H1 (cell line): ENCODE measurements at regions not wholly inside any gene's neighbourhood (a gene's known extent, or its start where the extent isn't known, plus 50 kb on each side); places are given as distances from the start of the nearest gene placed in this dataset.

Experiments used
- CHD2 ChIP-seq: IDR thresholded peaks from 2 replicates; pipeline ENCODE4 v1.6.1; 2012; ENCODE audit warnings: low read length, improper control_type of control experiment
- JUND ChIP-seq: IDR thresholded peaks from 2 replicates; pipeline ENCODE4 v1.6.1; 2011; ENCODE audit warnings: mild to moderate bottlenecking, improper control_type of control experiment, low read length
- RFX5 ChIP-seq: IDR thresholded peaks from 2 replicates; pipeline ENCODE4 v1.6.1; 2011; ENCODE audit warnings: low read depth, low read length, improper control_type of control experiment, borderline replicate concordance
- SIX5 ChIP-seq: IDR thresholded peaks from 2 replicates; pipeline ENCODE4 v1.6.1; 2011; ENCODE audit warnings: mild to moderate bottlenecking, low read depth, low read length
- SP2 ChIP-seq: IDR thresholded peaks from 2 replicates; pipeline ENCODE4 v1.6.1; 2012; ENCODE audit warnings: mild to moderate bottlenecking, low read length, inconsistent platforms
- SP4 ChIP-seq: IDR thresholded peaks from 2 replicates; pipeline ENCODE4 v1.6.1; 2012; ENCODE audit warnings: low read length, inconsistent platforms
- TF ChIP-seq, protein P1 (sequence below): fragments of 300-600 bp; sonication (generic); IDR thresholded peaks from 2 replicates; pipeline ENCODE4 v1.7.1; 2012; ENCODE audit warnings: low read length, moderate library complexity, mild to moderate bottlenecking, inconsistent platforms; ENCODE audit not compliant: insufficient replicate concordance
- TF ChIP-seq, protein P2 (sequence below): IDR thresholded peaks from 2 replicates; pipeline ENCODE4 v1.6.1; 2011; ENCODE audit warnings: low read depth, mild to moderate bottlenecking, low read length; ENCODE audit not compliant: insufficient read depth

DNA sequence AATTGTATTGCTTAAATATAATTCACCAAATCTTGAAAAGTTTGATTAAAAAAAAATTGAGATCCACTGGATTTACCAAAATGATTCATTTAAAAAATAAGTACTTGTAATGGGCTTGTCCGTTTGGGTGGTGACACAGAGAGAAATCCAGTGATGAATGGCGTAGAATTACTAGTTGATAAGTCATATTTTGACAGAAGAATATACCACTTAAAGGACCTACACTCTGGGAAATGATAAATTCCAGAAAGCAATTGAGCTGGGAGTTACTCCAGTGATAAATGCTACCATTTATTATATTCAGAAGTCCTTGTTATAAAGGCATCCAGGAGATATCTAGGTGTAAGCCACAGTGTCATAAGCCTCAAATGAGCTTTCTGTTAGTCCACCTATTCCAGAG, 141.8 kb upstream of the CFAP20DC start (continued):
- TF ChIP-seq, protein P1, sequence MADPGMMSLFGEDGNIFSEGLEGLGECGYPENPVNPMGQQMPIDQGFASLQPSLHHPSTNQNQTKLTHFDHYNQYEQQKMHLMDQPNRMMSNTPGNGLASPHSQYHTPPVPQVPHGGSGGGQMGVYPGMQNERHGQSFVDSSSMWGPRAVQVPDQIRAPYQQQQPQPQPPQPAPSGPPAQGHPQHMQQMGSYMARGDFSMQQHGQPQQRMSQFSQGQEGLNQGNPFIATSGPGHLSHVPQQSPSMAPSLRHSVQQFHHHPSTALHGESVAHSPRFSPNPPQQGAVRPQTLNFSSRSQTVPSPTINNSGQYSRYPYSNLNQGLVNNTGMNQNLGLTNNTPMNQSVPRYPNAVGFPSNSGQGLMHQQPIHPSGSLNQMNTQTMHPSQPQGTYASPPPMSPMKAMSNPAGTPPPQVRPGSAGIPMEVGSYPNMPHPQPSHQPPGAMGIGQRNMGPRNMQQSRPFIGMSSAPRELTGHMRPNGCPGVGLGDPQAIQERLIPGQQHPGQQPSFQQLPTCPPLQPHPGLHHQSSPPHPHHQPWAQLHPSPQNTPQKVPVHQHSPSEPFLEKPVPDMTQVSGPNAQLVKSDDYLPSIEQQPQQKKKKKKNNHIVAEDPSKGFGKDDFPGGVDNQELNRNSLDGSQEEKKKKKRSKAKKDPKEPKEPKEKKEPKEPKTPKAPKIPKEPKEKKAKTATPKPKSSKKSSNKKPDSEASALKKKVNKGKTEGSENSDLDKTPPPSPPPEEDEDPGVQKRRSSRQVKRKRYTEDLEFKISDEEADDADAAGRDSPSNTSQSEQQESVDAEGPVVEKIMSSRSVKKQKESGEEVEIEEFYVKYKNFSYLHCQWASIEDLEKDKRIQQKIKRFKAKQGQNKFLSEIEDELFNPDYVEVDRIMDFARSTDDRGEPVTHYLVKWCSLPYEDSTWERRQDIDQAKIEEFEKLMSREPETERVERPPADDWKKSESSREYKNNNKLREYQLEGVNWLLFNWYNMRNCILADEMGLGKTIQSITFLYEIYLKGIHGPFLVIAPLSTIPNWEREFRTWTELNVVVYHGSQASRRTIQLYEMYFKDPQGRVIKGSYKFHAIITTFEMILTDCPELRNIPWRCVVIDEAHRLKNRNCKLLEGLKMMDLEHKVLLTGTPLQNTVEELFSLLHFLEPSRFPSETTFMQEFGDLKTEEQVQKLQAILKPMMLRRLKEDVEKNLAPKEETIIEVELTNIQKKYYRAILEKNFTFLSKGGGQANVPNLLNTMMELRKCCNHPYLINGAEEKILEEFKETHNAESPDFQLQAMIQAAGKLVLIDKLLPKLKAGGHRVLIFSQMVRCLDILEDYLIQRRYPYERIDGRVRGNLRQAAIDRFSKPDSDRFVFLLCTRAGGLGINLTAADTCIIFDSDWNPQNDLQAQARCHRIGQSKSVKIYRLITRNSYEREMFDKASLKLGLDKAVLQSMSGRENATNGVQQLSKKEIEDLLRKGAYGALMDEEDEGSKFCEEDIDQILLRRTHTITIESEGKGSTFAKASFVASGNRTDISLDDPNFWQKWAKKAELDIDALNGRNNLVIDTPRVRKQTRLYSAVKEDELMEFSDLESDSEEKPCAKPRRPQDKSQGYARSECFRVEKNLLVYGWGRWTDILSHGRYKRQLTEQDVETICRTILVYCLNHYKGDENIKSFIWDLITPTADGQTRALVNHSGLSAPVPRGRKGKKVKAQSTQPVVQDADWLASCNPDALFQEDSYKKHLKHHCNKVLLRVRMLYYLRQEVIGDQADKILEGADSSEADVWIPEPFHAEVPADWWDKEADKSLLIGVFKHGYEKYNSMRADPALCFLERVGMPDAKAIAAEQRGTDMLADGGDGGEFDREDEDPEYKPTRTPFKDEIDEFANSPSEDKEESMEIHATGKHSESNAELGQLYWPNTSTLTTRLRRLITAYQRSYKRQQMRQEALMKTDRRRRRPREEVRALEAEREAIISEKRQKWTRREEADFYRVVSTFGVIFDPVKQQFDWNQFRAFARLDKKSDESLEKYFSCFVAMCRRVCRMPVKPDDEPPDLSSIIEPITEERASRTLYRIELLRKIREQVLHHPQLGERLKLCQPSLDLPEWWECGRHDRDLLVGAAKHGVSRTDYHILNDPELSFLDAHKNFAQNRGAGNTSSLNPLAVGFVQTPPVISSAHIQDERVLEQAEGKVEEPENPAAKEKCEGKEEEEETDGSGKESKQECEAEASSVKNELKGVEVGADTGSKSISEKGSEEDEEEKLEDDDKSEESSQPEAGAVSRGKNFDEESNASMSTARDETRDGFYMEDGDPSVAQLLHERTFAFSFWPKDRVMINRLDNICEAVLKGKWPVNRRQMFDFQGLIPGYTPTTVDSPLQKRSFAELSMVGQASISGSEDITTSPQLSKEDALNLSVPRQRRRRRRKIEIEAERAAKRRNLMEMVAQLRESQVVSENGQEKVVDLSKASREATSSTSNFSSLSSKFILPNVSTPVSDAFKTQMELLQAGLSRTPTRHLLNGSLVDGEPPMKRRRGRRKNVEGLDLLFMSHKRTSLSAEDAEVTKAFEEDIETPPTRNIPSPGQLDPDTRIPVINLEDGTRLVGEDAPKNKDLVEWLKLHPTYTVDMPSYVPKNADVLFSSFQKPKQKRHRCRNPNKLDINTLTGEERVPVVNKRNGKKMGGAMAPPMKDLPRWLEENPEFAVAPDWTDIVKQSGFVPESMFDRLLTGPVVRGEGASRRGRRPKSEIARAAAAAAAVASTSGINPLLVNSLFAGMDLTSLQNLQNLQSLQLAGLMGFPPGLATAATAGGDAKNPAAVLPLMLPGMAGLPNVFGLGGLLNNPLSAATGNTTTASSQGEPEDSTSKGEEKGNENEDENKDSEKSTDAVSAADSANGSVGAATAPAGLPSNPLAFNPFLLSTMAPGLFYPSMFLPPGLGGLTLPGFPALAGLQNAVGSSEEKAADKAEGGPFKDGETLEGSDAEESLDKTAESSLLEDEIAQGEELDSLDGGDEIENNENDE, result no peak
- TF ChIP-seq RFX5, result no peak
- TF ChIP-seq SIX5, result no peak
- TF ChIP-seq JUND, result no peak
- TF ChIP-seq, protein P2, sequence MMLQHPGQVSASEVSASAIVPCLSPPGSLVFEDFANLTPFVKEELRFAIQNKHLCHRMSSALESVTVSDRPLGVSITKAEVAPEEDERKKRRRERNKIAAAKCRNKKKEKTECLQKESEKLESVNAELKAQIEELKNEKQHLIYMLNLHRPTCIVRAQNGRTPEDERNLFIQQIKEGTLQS, result no peak
- no peak for TF ChIP-seq CHD2
- TF ChIP-seq SP2, result no peak
- no peak for TF ChIP-seq SP4
